A673 (cell line): ENCODE measurements at regions not wholly inside any gene's neighbourhood (a gene's known extent, or its start where the extent isn't known, plus 50 kb on each side); places are given as distances from the start of the nearest gene placed in this dataset.

ENCODE experiments used
- BruUV-seq: library from RNA; stranded (reverse); fragments of 400-500 nt; replicated peaks from 2 replicates; lab custom pipeline; 2021; lab: Mats Ljungman, UMichigan
- CTCF ChIA-PET: fragments of 300-600 bp; sonication (Branson Sonifier 250); formaldehyde crosslinking; loops from one replicate; lab custom pipeline; 2022; ENCODE audit warnings: antibody characterized with exemption; lab: Charles Lee
- POLR2A ChIA-PET: fragments of 300-600 bp; sonication (Branson Sonifier 250); formaldehyde crosslinking; loops from one replicate; lab custom pipeline; 2022; ENCODE audit warnings: antibody characterized with exemption; ENCODE audit not compliant: low non-redundant PET; lab: Charles Lee
- DNase-seq: peaks from one replicate; pipeline ENCODE4 v3.0.0-alpha.2; 2015; ENCODE audit warnings: low spot score
- H3K27ac ChIP-seq: fragments of 200-600 bp; sonication (generic); 2 replicates; pipeline ENCODE4 v1.5.1; 2016; ENCODE audit warnings: mixed run types, low read depth, mild to moderate bottlenecking, mixed read lengths, antibody characterized with exemption, low read length; ENCODE audit not compliant: poor library complexity, severe bottlenecking
- H3K27me3 ChIP-seq: fragments of 200-600 bp; sonication (generic); replicated peaks from 2 replicates; pipeline ENCODE4 v1.6.1; 2017; ENCODE audit warnings: mixed run types, low read depth, mild to moderate bottlenecking, mixed read lengths, antibody characterized with exemption, low read length; ENCODE audit not compliant: insufficient read depth, poor library complexity
- H3K36me3 ChIP-seq: fragments of 200-600 bp; sonication (generic); 2 replicates; pipeline ENCODE4 v1.6.1; 2016; ENCODE audit warnings: mixed run types, mild to moderate bottlenecking, mixed read lengths, antibody characterized with exemption, low read length; ENCODE audit not compliant: insufficient read depth, poor library complexity, severe bottlenecking
- H3K4me1 ChIP-seq: fragments of 200-600 bp; sonication (generic); 2 replicates; pipeline ENCODE4 v1.6.1; 2017; ENCODE audit warnings: mixed run types, mild to moderate bottlenecking, mixed read lengths, antibody characterized with exemption, low read length; ENCODE audit not compliant: insufficient read depth, poor library complexity, severe bottlenecking
- H3K4me3 ChIP-seq: fragments of 200-600 bp; sonication (generic); 2 replicates; pipeline ENCODE4 v1.5.1; 2016; ENCODE audit warnings: low read depth, mixed run types, mild to moderate bottlenecking, mixed read lengths, low read length; ENCODE audit not compliant: poor library complexity, severe bottlenecking
- H3K9me3 ChIP-seq: fragments of 200-600 bp; sonication (generic); 2 replicates; pipeline ENCODE4 v1.6.1; 2016; ENCODE audit warnings: mixed run types, low read depth, mild to moderate bottlenecking, mixed read lengths, antibody characterized with exemption, low read length; ENCODE audit not compliant: poor library complexity, severe bottlenecking
- EZH2 ChIP-seq: fragments of 200-600 bp; sonication (generic); IDR thresholded peaks from 2 replicates; pipeline ENCODE4 v1.6.1; 2017; ENCODE audit warnings: borderline replicate concordance, low read depth, mild to moderate bottlenecking, mixed read lengths, antibody characterized with exemption, low read length; ENCODE audit not compliant: poor library complexity, severe bottlenecking
- intact Hi-C: fragments of 100-400 bp; cut with micrococcal nuclease; formaldehyde crosslinking; loops from one replicate; pipeline ENCODE4 v1.10.0; 2022; ENCODE audit not compliant: unreplicated experiment
- TF ChIP-seq, protein P1 (sequence below): fragments of 300-800, 200-600 bp; sonication (generic); conservative IDR thresholded peaks from 2 replicates; pipeline ENCODE4 v1.5.1; 2017; ENCODE audit warnings: low read depth, mild to moderate bottlenecking, antibody characterized with exemption, low read length, moderate library complexity, mixed read lengths

DNA sequence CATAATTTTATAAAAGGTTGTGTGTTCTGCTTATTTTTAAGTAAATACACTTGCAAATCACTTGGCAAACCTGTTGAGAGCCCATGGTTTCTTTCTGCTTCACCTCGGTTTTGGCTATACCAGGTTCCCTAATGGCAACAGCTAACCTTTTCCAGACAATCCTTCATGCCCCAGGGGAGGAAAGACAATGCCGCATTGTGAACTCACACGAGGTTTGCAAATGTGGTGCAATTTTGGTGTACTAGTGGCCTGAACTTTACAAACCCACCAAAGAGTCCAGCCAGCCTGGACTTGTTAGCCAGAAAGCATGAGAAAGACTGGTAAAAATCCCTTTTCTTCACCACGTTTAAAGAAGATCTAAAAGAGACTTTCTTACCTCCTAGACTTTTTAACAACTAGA is 84.8 kb upstream of the SOX4 start:
- no peak for TF ChIP-seq EZH2
- POLR2A ChIA-PET = no interaction called here
- Histone ChIP-seq H3K4me3 (no peak overlapping the region), H3K27ac (no peak overlapping the region), H3K9me3 (no peaks in the 10 kb centered on the region), H3K27me3 (no peaks in the 10 kb centered on the region), H3K36me3 (no peaks in the 10 kb centered on the region), H3K4me1 (no peaks in the 10 kb centered on the region)
- DNase-seq = no peak
- intact Hi-C loops = no loop called here
- no TSS peak for BruUV-seq
- CTCF ChIA-PET = no interaction called here

DNA sequence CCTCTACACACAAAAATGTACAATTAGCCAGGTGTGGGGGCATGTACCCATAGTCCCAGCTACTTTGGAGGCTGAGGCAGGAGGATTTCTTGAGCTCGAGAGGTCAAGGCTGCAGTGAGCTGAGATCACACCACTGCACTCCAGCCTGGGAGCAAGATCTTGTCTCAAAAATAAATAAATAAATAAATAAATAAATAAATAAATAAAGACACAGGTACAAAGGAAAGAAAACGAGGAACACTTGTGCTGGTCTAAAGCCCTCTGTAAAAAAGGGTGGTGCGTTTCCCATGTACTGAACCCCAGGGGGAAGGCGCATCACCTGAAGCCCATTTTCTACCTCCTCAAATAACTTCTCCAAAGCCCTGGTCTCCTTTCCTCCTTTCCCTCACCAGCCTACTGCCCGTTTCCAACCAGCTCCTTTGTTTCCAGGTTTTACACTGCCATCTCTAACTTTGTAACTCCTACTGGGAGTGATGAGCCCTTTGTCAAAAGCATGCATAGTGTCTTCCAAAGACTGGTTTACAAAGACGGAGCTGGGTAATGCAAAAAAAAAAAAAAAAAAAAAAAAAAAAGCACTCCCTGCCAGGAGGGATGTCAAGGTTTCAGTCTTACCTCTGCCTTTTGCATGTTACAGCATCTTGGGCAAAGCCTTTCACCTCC is 81.5 kb upstream of the SOX4 start:
- Histone ChIP-seq H3K9me3 (no peaks in the 10 kb centered on the region), H3K36me3 (no peaks in the 10 kb centered on the region), H3K4me3 (no peak overlapping the region), H3K27me3 (no peaks in the 10 kb centered on the region), H3K27ac (no peak overlapping the region), H3K4me1 (no peaks in the 10 kb centered on the region)
- DNase-seq = no peak
- BruUV-seq = no TSS peak
- TF ChIP-seq EZH2 = no peak
- TF ChIP-seq, protein P1, sequence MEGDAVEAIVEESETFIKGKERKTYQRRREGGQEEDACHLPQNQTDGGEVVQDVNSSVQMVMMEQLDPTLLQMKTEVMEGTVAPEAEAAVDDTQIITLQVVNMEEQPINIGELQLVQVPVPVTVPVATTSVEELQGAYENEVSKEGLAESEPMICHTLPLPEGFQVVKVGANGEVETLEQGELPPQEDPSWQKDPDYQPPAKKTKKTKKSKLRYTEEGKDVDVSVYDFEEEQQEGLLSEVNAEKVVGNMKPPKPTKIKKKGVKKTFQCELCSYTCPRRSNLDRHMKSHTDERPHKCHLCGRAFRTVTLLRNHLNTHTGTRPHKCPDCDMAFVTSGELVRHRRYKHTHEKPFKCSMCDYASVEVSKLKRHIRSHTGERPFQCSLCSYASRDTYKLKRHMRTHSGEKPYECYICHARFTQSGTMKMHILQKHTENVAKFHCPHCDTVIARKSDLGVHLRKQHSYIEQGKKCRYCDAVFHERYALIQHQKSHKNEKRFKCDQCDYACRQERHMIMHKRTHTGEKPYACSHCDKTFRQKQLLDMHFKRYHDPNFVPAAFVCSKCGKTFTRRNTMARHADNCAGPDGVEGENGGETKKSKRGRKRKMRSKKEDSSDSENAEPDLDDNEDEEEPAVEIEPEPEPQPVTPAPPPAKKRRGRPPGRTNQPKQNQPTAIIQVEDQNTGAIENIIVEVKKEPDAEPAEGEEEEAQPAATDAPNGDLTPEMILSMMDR = no peak
- intact Hi-C loops = no loop called here
- POLR2A ChIA-PET = interaction anchor here (0.7 kb wide), 1 partner anchor 17 kb away, joined by 18 read pairs; no protein-coding TSS in a partner anchor
- CTCF ChIA-PET = no interaction called here

DNA sequence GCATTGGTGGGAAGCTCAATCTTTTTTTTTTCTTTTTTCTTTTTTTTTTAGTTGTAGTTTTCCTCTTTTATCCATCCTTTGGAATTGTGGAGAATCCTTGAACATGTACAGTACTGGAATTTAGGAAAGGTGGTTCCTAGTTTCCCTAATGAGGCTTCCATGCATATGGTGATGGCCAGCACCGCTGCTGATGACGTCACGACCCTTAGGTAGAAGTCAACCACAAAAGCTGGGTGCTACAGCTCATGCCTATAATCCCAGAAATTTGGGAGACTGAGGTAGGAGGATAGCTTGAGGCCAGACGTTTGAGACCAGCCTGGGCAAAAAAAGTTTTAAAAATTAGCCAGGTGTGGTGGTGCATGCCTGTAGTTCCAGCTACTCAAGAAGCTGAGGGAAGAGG is 79.3 kb upstream of the SOX4 start:
- no TSS peak for BruUV-seq
- Histone ChIP-seq H3K4me1 (no peaks in the 10 kb centered on the region), H3K9me3 (no peaks in the 10 kb centered on the region), H3K36me3 (no peaks in the 10 kb centered on the region), H3K27ac (no peak overlapping the region), H3K27me3 (no peaks in the 10 kb centered on the region), H3K4me3 (no peak overlapping the region)
- ChIA-PET CTCF (no interaction called here), POLR2A (no interaction called here)
- no peak for TF ChIP-seq EZH2
- TF ChIP-seq, protein P1 = no peak
- no peak for DNase-seq
- intact Hi-C loops = no loop called here

DNA sequence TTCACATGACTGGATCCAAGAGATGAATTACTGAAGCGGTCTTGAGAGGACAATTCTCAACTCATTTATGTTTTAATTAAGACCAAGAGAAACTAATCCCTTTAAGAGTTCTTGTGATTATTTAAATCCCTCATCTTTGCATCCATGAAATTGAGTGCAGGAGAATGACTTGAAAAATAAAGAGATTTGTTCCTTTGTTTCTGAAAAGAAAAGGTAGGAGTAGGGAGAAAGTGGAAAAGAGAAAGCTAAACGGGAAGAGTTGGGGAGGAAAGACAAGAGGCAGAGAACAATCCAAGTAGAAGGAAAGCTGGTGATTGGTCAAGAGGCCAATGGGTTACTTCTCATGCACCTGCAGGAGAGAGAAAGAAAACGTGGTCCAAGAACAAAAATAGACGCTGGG is 75.2 kb upstream of the SOX4 start:
- Histone ChIP-seq H3K36me3 (no peaks in the 10 kb centered on the region), H3K4me3 (no peak overlapping the region), H3K27ac (no peak overlapping the region), H3K4me1 (no peaks in the 10 kb centered on the region), H3K9me3 (no peaks in the 10 kb centered on the region), H3K27me3 (peaks cover 5% of the 10 kb centered on the region)
- POLR2A ChIA-PET = no interaction called here
- intact Hi-C loops = no loop called here
- CTCF ChIA-PET = no interaction called here
- no peak for TF ChIP-seq EZH2
- TF ChIP-seq, protein P1 = no peak
- DNase-seq = no peak
- no TSS peak for BruUV-seq
